GM18519 (cell line): ENCODE measurements at regions not wholly inside any gene's neighbourhood (a gene's known extent, or its start where the extent isn't known, plus 50 kb on each side); places are given as distances from the start of the nearest gene placed in this dataset.

Experiments
- ATAC-seq: cut with Tn5 transposase; IDR thresholded peaks from one replicate; pipeline ENCODE4 v1.9.1; 2021; ENCODE audit warnings: mild to moderate bottlenecking, moderate library complexity; ENCODE audit not compliant: unreplicated experiment, low FRiP score

DNA sequence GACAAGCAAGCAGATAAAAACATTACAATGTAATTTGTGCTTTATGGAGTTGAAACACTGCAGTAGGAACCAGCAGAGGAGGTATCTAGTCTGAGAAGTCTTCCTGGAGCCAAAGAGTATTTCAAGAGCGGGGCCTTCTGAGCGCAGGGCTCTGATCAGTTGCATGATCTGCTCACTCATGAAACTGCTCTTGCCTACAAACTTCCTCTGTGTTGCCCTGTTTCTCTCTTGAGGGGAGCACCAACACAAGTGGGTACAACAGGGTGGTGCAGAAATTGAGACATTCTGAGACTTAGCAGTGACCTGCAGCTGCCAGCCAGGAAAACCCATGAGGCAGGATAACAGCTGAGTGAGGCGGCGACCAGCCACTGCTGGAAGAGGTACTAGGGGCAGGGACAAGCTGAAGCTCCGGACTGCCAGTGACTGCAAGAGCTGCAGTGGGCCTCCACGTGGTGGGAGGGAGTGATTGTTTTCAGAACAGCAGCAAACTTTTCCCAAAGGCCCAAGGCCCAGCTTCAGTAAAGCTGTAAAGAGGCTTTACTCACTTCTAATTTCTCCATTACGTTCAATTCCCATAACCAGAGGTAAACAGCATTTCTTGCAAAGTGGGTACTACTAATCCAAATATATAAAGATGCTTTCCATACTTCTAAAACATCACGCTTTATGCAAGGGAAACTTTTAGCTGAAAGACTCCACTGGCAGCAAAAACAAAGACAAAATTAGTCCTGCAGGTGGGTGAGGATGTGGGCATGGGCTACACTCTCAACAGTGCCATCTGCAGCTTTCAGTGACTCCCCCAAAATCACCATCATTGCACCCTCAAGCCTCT is 69.0 kb upstream of the LPP start:
- ATAC-seq = no peak

GRCh38 chr3:188085584-188086560 is 68.1 kb upstream of the LPP start:
- ATAC-seq = no peak

GRCh38 chr3:188088948-188089685 is 64.8 kb upstream of the LPP start:
- ATAC-seq = no peak

DNA sequence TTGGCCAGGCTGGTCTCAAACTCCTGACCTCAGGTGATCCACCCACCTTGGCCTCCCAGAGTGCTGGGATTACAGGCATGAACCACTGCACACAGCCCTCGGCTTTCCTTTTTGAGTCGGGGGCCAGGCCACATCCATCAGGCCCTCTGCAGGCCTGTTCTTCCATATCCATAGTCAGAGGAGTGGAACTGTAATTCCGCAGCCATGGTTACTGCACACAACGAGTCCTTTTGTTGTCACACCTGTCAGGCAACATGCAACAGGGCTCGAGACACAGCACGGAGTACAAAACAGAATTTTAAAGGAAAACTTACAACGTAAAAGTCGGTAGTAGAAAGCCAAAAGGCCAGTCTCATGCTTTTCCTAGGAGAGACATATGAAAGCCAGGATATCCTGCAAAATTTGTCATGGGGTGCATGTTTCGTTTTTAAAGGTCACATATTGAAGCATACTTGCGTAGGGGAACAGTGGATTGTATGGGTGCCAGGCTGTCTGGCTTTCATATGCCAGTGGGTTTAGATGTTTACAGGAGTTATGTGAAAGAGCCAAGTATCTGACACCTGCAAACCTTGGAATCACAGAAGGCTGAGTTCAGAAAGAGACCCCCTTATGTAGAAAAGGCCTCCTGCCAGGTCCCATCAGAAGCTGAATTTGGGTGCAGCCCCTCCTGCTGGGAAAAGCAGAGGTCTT is 63.2 kb upstream of the LPP start:
- no peak for ATAC-seq

DNA sequence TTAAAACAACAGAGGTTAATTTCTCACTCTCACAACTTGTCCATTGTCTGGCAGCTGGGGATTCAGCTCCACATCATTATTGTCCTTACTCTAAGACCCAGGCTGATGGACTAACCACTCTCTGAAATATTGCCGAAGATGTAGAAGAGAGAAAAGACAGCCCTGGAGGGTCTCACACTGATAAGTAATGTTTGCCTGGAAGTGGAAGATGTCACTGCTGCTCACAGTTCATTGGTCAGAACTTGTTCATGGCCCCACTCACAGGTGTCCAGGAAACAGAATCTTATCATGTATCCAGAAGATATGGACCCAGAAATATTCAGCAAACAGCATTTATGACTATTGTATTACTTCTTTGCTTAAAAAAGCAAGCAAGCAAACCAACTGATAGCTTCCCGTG is 62.2 kb upstream of the LPP start:
- no peak for ATAC-seq

DNA sequence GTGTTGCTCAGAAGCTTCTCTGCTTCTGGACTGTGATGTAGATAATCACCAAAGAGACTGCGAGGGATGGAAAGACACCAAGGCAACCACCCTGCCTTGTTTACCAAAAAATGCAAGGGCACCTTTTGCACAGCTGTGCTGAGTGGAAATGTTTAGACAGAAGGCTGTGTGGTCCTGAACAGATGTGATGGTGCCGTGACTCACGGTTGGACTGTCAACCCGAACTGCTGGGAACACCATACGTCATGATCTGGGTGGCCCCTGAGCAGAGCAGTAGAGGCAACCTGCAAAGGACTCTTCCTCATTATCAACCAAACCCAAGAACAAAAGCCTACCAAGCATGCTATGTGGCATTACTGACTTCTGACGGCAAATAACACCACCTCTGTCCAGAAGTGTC is 61.3 kb upstream of the LPP start:
- no peak for ATAC-seq

DNA sequence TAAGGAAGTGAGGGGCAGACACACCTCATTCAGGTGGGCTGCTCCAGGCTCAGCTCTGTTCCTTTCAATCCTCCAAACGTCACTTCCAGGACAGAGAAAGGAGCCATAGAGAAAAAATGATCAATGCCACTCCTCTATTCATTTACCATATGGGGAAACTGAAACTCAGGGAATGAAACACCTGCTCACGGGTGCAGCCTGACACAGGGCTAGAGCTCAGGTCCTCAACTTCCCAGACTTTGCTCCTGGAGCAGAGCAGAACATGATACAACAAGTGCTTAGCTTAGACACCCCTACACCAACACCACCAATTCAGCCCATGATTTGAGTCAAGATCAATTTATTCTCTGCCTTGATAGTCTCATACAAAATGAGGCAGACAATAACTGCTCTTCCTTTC is 58.5 kb upstream of the LPP start:
- no peak for ATAC-seq

- no peak for ATAC-seq
Measured at GRCh38 chr3:188097791-188098190, 56.2 kb upstream of the LPP start.

- no peak for ATAC-seq
Measured at GRCh38 chr3:188099907-188100306, 54.0 kb upstream of the LPP start.

GRCh38 chr3:188102861-188103547 is 51.0 kb upstream of the LPP start:
- no peak for ATAC-seq

DNA sequence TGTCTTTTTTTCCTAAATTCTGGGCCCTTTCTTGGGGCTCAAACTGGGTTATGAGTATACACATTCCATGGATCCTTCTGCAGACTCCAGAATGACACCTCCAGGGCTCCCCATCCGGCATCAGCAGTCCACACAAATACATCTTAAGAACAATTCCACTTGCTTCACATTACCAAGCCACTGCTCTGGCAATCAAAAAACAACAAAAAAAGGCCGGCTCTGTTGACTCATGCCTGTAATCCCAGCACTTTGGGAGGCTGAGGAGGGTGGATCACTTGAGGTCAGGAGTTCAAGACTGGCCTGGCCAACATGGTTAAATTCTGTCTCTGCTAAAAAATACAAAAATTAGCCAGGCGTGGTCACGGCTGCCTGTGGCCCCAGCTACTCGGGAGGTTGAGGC is 49.9 kb upstream of the LPP start:
- ATAC-seq = no peak
